ENCODE measurements at regions not wholly inside any gene's neighbourhood (a gene's known extent, or its start where the extent isn't known, plus 50 kb on each side); places are given as distances from the start of the nearest gene placed in this dataset.
"Not testable (repeated sequence)": the region's sequence is repeated elsewhere in the genome, so short reads cannot be mapped to it uniquely, and the experiment has no call there.

- DNase-seq = no peak
- Histone ChIP-seq H3K4me3 (ENCODE audit: low read length) (no peak overlapping the region), H3K4me1 (ENCODE audit: control insufficient read depth, insufficient read depth, low read length) (no peaks in the 10 kb centered on the region), H3K27ac (ENCODE audit: low read length) (no peak overlapping the region), H3K27me3 (ENCODE audit: control insufficient read depth, insufficient read depth, low read length) (peaks cover 6% of the 10 kb centered on the region), H3K36me3 (ENCODE audit: control insufficient read depth, insufficient read depth, low read length) (no peaks in the 10 kb centered on the region), H3K9me3 (ENCODE audit: control insufficient read depth, low read depth, low read length) (no peaks in the 10 kb centered on the region)
- 90% methylated on average over 2 of the region's 10 CpGs for WGBS (ENCODE audit: insufficient coverage, low lambda C conversion rate)
Observed at GRCh38 chr17:79549141-79549915, 61.5 kb downstream of the RBFOX3 start.

GRCh38 chr17:79548116-79548515 is 62.7 kb downstream of the RBFOX3 start:
- Histone ChIP-seq H3K4me3 (ENCODE audit: low read length) (no peak overlapping the region), H3K9me3 (ENCODE audit: control insufficient read depth, low read depth, low read length) (no peaks in the 10 kb centered on the region), H3K27ac (ENCODE audit: low read length) (no peak overlapping the region), H3K4me1 (ENCODE audit: control insufficient read depth, insufficient read depth, low read length) (no peaks in the 10 kb centered on the region), H3K27me3 (ENCODE audit: control insufficient read depth, insufficient read depth, low read length) (peaks cover 12% of the 10 kb centered on the region), H3K36me3 (ENCODE audit: control insufficient read depth, insufficient read depth, low read length) (no peaks in the 10 kb centered on the region)
- WGBS (ENCODE audit: insufficient coverage, low lambda C conversion rate) = no CpG with 5 or more reads among the region's 14 CpGs
- no peak for DNase-seq

- H3K9me3 ChIP-seq (ENCODE audit: control insufficient read depth, low read depth, low read length) = no peaks in the 10 kb centered on the region
- no peak overlapping the region for H3K4me3 ChIP-seq (ENCODE audit: low read length)
- H3K4me1 ChIP-seq (ENCODE audit: control insufficient read depth, insufficient read depth, low read length) = no peaks in the 10 kb centered on the region
- no peak for DNase-seq
- H3K27me3 ChIP-seq (ENCODE audit: control insufficient read depth, insufficient read depth, low read length) = peaks cover 16% of the 10 kb centered on the region
- no peaks in the 10 kb centered on the region for H3K36me3 ChIP-seq (ENCODE audit: control insufficient read depth, insufficient read depth, low read length)
- H3K27ac ChIP-seq (ENCODE audit: low read length) = no peak overlapping the region
- no CpG with 5 or more reads among the region's 10 CpGs for WGBS (ENCODE audit: insufficient coverage, low lambda C conversion rate)
Observed at GRCh38 chr17:79547586-79547985, 63.3 kb downstream of the RBFOX3 start.

DNA sequence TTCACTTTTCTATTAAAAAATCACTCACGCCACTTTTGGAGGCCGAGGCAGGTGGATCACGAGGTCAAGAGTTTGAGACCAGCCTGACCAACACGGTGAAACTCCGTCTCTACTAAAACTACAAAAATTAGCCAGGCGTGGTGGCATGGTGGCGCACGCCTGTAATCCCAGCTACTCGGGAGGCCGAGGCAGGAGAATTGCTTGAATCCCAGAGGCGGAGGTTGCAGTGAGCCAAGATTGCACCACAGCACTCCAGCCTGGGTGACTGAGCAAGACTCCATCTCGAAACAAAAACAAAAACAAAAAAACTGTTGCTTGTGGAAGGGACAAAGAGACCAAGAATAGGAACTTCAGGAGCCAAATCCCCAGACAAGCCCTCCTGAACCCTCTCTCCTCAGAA is 63.7 kb downstream of the RBFOX3 start:
- not testable (repeated sequence) for H3K4me3 ChIP-seq (ENCODE audit: low read length); H3K36me3 ChIP-seq (ENCODE audit: control insufficient read depth, insufficient read depth, low read length); H3K4me1 ChIP-seq (ENCODE audit: control insufficient read depth, insufficient read depth, low read length); H3K9me3 ChIP-seq (ENCODE audit: control insufficient read depth, low read depth, low read length); H3K27ac ChIP-seq (ENCODE audit: low read length); DNase-seq
- WGBS (ENCODE audit: insufficient coverage, low lambda C conversion rate) = no CpG with 5 or more reads among the region's 12 CpGs
- peaks cover 16% of the 10 kb centered on the region for H3K27me3 ChIP-seq (ENCODE audit: control insufficient read depth, insufficient read depth, low read length)

DNA sequence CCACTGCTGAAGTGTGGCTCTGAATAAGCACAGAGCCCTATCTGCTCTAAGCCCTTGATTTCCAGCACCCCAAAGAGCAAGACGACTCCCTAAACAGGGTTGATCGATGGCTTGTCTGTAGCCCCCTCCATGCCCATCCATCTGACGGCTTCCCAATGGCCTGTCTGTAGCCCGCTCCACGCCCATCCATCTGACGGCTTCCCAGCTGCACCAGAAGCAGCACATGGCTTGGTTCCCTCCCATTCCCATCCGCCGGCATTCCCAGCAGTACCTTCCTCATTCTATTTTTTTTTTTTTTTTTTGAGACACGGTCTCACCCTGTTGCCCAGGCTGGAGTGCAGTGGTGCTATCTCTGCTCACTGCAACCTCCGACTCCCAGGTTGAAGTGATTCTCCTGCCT is 64.5 kb downstream of the RBFOX3 start:
- no peak for DNase-seq
- Histone ChIP-seq H3K27me3 (ENCODE audit: control insufficient read depth, insufficient read depth, low read length) (peaks cover 23% of the 10 kb centered on the region), H3K27ac (ENCODE audit: low read length) (no peak overlapping the region)

DNA sequence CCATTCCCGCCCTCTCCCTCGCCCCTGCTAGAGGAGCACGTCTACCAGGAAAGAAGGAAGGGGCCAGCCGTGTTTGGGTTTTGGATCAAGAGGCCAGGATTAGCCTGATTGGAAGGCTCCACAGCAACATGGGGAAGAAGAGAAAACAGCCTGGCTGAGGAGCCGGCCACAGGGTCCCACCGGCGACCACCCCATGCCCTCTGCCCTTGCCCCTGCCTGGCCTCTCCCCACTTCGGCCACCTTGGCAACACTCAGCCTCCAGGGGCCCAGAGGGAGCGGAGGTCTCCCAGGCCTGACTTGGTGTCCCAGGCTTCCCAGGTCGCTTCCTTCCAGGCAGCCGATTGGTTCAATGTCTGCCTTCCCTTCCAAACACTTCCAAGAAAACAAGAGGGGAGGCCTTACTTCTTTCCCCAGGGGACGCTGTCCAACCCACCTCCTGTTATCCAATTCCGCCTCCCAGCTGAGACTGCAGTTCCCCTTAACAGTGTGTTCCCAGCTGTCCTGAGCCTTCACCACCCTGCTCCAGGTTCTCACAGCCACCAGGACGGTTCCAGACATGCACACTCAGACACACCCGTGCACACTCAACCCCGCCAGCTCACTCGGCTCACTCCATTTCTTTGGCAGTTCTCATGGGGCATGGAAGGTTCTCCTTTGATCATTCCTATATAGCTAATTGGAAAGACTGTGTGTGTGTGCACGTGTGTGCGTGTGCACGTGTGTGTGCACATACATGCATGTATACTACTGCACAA is 65.4 kb downstream of the RBFOX3 start:
- H3K9me3 ChIP-seq (ENCODE audit: control insufficient read depth, low read depth, low read length) = no peaks in the 10 kb centered on the region
- H3K36me3 ChIP-seq (ENCODE audit: control insufficient read depth, insufficient read depth, low read length) = no peaks in the 10 kb centered on the region
- no CpG with 5 or more reads among the region's 20 CpGs for WGBS (ENCODE audit: insufficient coverage, low lambda C conversion rate)
- H3K4me3 ChIP-seq (ENCODE audit: low read length) = no peak overlapping the region
- no peaks in the 10 kb centered on the region for H3K4me1 ChIP-seq (ENCODE audit: control insufficient read depth, insufficient read depth, low read length)
- H3K27ac ChIP-seq (ENCODE audit: low read length) = no peak overlapping the region
- no peak for DNase-seq
- H3K27me3 ChIP-seq (ENCODE audit: control insufficient read depth, insufficient read depth, low read length) = peaks cover 23% of the 10 kb centered on the region

More for the DNA sequence above, 64.5 kb downstream of the RBFOX3 start:
- H3K9me3 ChIP-seq (ENCODE audit: control insufficient read depth, low read depth, low read length) = no peaks in the 10 kb centered on the region
- H3K36me3 ChIP-seq (ENCODE audit: control insufficient read depth, insufficient read depth, low read length) = no peaks in the 10 kb centered on the region
- no peak overlapping the region for H3K4me3 ChIP-seq (ENCODE audit: low read length)
- 100% methylated on average over 1 of the region's 10 CpGs for WGBS (ENCODE audit: insufficient coverage, low lambda C conversion rate)
- no peaks in the 10 kb centered on the region for H3K4me1 ChIP-seq (ENCODE audit: control insufficient read depth, insufficient read depth, low read length)

DNA sequence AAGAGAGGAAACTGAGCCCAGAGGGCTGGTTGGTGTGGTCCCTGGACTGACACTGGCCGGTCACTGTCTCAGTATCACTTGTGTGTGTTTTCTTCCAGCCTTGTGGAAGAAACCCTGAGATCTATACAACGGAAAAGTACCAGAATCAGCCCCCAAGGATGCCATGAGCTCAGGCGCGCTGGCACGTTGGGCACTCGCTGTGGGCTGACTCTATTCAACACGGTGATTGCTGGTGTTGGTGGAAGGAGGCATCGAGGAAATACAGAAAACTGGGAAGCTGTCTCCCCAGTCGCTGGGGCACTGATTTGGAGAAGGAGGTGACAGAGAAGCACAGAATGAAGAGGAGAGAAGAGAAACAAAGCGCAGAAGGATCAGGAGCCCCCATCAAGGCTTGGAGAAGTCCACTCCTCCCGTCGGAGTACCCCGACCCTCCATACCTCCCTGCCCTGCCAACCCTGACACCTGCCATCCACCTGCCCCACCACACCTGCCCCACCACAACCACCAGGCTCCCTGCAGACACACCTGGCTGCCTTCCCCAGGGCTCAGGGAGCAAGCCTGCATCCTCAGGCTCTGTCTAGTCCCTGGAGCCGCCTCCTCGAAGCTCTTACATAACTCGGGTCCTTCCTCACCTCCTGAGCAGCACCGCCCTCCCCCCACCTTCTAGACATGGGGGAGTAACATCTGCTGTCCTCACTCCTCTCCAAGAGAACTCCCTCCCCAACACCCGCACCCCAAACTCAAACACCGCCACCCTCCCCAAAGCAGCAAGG is 66.5 kb downstream of the RBFOX3 start:
- Histone ChIP-seq H3K36me3 (ENCODE audit: control insufficient read depth, insufficient read depth, low read length) (no peaks in the 10 kb centered on the region), H3K4me1 (ENCODE audit: control insufficient read depth, insufficient read depth, low read length) (no peaks in the 10 kb centered on the region), H3K9me3 (ENCODE audit: control insufficient read depth, low read depth, low read length) (no peaks in the 10 kb centered on the region), H3K4me3 (ENCODE audit: low read length) (no peak overlapping the region), H3K27ac (ENCODE audit: low read length) (no peak overlapping the region), H3K27me3 (ENCODE audit: control insufficient read depth, insufficient read depth, low read length) (peaks cover 23% of the 10 kb centered on the region)
- DNase-seq = no peak
- no CpG with 5 or more reads among the region's 19 CpGs for WGBS (ENCODE audit: insufficient coverage, low lambda C conversion rate)

GRCh38 chr17:79543531-79543930 is 67.3 kb downstream of the RBFOX3 start:
- no peak overlapping the region for H3K27ac ChIP-seq (ENCODE audit: low read length)
- WGBS (ENCODE audit: insufficient coverage, low lambda C conversion rate) = no CpG with 5 or more reads among the region's 15 CpGs
- no peak overlapping the region for H3K4me3 ChIP-seq (ENCODE audit: low read length)
- H3K4me1 ChIP-seq (ENCODE audit: control insufficient read depth, insufficient read depth, low read length) = no peaks in the 10 kb centered on the region
- H3K36me3 ChIP-seq (ENCODE audit: control insufficient read depth, insufficient read depth, low read length) = no peaks in the 10 kb centered on the region
- no peaks in the 10 kb centered on the region for H3K9me3 ChIP-seq (ENCODE audit: control insufficient read depth, low read depth, low read length)
- no peak for DNase-seq
- H3K27me3 ChIP-seq (ENCODE audit: control insufficient read depth, insufficient read depth, low read length) = peaks cover 23% of the 10 kb centered on the region

DNA sequence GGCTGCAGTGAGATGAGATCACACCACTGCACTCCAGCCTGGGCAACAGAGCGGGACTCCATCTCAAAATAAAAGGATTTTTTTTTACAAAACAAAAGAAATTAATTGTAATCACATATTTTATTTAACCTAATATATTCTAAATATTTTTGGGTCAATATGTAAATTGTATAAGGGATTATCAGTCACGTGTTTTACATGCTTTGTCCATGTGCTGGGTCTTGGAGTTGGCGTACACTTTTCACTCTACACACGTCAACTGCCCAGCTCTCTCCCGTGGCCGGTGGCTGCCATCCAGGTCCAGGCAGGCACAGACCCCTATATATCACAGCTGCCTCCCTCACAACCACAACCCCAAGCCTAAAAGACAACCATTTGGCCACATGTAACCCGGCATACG is 68.1 kb downstream of the RBFOX3 start:
- 100% methylated on average over 1 of the region's 8 CpGs for WGBS (ENCODE audit: insufficient coverage, low lambda C conversion rate)
- Histone ChIP-seq H3K27ac (ENCODE audit: low read length) (no peak overlapping the region), H3K9me3 (ENCODE audit: control insufficient read depth, low read depth, low read length) (no peaks in the 10 kb centered on the region), H3K27me3 (ENCODE audit: control insufficient read depth, insufficient read depth, low read length) (peaks cover 23% of the 10 kb centered on the region), H3K4me1 (ENCODE audit: control insufficient read depth, insufficient read depth, low read length) (no peaks in the 10 kb centered on the region), H3K4me3 (ENCODE audit: low read length) (no peak overlapping the region), H3K36me3 (ENCODE audit: control insufficient read depth, insufficient read depth, low read length) (no peaks in the 10 kb centered on the region)
- DNase-seq = no peak

DNA sequence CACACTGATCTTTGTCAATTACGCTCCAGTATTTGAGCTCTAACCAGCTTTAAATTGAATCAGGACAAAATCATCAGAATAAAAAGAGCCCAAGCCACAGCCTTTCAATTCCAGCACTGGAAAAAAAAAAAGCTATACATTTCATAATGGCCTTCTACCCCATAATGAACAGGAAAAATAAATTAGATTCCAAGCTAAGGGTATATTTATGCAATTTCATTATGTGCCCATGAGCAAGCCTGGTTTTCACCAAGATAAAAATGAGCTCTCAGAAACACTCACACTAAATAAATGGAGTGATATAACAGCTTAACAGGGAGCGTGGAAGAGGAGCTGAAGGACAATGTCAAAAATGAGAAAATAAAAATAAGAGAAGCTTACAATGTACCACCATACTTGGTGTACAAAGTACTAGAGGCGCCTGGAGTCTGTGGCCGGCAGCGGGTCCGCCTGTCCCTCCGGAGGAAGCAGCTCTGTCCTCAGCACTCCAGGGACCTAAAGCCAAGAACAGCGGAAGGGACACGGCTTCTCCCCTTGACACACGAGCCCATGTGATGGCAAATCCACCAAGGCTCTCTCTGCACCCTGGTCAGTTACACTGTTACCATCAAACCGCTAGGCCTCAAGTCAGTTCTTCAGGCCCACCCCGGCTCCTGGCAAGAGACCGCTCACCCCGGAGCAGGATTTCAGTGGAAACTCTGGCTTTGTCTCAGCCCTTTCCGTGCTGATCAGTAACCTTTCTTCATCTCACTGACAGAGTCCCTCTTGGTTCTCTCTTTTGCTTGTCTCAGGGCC is 69.6 kb downstream of the RBFOX3 start:
- Histone ChIP-seq H3K4me1 (ENCODE audit: control insufficient read depth, insufficient read depth, low read length) (no peaks in the 10 kb centered on the region), H3K27ac (ENCODE audit: low read length) (no peak overlapping the region), H3K36me3 (ENCODE audit: control insufficient read depth, insufficient read depth, low read length) (no peaks in the 10 kb centered on the region), H3K9me3 (ENCODE audit: control insufficient read depth, low read depth, low read length) (no peaks in the 10 kb centered on the region), H3K4me3 (ENCODE audit: low read length) (no peak overlapping the region), H3K27me3 (ENCODE audit: control insufficient read depth, insufficient read depth, low read length) (peaks cover 23% of the 10 kb centered on the region)
- DNase-seq = no peak
- WGBS (ENCODE audit: insufficient coverage, low lambda C conversion rate) = 89% methylated on average over 3 of the region's 15 CpGs
